Chondrocyte (in vitro differentiated cells): ENCODE measurements at regions not wholly inside any gene's neighbourhood (a gene's known extent, or its start where the extent isn't known, plus 50 kb on each side); places are given as distances from the start of the nearest gene placed in this dataset.

Source experiments
- DNase-seq: peaks from one replicate; pipeline ENCODE4 v3.0.0; 2021; ENCODE audit warnings: mixed read lengths, low spot score
- H3K27ac Mint-ChIP-seq: one replicate; pipeline ENCODE4 v1.8.0; 2021; ENCODE audit warnings: mild to moderate bottlenecking, moderate library complexity, mixed read lengths; ENCODE audit not compliant: unreplicated experiment
- H3K27me3 Mint-ChIP-seq: 2 replicates; pipeline ENCODE4 v1.8.0; 2021; ENCODE audit warnings: low read depth, mixed read lengths
- H3K36me3 Mint-ChIP-seq: 2 replicates; pipeline ENCODE4 v1.8.0; 2021; ENCODE audit warnings: low read depth, mixed read lengths
- H3K4me1 Mint-ChIP-seq: 2 replicates; pipeline ENCODE4 v1.8.0; 2021; ENCODE audit warnings: low read depth, mild to moderate bottlenecking, mixed read lengths
- H3K4me3 Mint-ChIP-seq: one replicate; pipeline ENCODE4 v1.8.0; 2021; ENCODE audit warnings: mild to moderate bottlenecking, moderate library complexity, mixed read lengths; ENCODE audit not compliant: unreplicated experiment
- H3K9me3 Mint-ChIP-seq: 2 replicates; pipeline ENCODE4 v1.8.0; 2021; ENCODE audit warnings: low read depth, mixed read lengths
- CTCF ChIP-seq: fragments of 200-600 bp; sonication (generic); IDR thresholded peaks from 2 replicates; pipeline ENCODE4 v1.5.0; 2021; ENCODE audit warnings: antibody characterized with exemption, mild to moderate bottlenecking, moderate library complexity

- Mint-ChIP-seq H3K27me3 (no peaks in the 10 kb centered on the region), H3K36me3 (no peaks in the 10 kb centered on the region), H3K9me3 (no peaks in the 10 kb centered on the region), H3K27ac (no peak overlapping the region), H3K4me3 (no peak overlapping the region), H3K4me1 (peaks cover 26% of the 10 kb centered on the region)
- no peak for DNase-seq
- no peak for TF ChIP-seq CTCF
Observed at GRCh38 chr9:81824802-81825730, 103.2 kb upstream of the SPATA31D4 start.

- no peak for DNase-seq
- H3K9me3 Mint-ChIP-seq, result no peaks in the 10 kb centered on the region
- no peak overlapping the region for H3K27ac Mint-ChIP-seq
- H3K4me3 Mint-ChIP-seq, result no peak overlapping the region
- H3K27me3 Mint-ChIP-seq, result no peaks in the 10 kb centered on the region
- no peaks in the 10 kb centered on the region for H3K36me3 Mint-ChIP-seq
- H3K4me1 Mint-ChIP-seq, result peaks cover 16% of the 10 kb centered on the region
- no peak for TF ChIP-seq CTCF
Observed at GRCh38 chr9:81825846-81826516, 102.2 kb upstream of the SPATA31D4 start.

GRCh38 chr9:81826517-81826906 is 101.7 kb upstream of the SPATA31D4 start:
- H3K4me3 Mint-ChIP-seq, result no peak overlapping the region
- H3K9me3 Mint-ChIP-seq, result no peaks in the 10 kb centered on the region
- no peak for DNase-seq
- no peak overlapping the region for H3K27ac Mint-ChIP-seq
- TF ChIP-seq CTCF, result no peak
- H3K27me3 Mint-ChIP-seq, result no peaks in the 10 kb centered on the region
- peaks cover 15% of the 10 kb centered on the region for H3K4me1 Mint-ChIP-seq
- no peaks in the 10 kb centered on the region for H3K36me3 Mint-ChIP-seq

- Mint-ChIP-seq H3K4me1 (peaks cover 12% of the 10 kb centered on the region), H3K36me3 (no peaks in the 10 kb centered on the region), H3K27ac (no peak overlapping the region), H3K27me3 (no peaks in the 10 kb centered on the region), H3K4me3 (no peak overlapping the region), H3K9me3 (no peaks in the 10 kb centered on the region)
- DNase-seq, result no peak
- no peak for TF ChIP-seq CTCF
Observed at GRCh38 chr9:81827616-81828296, 100.5 kb upstream of the SPATA31D4 start.
